HEK293T (cell line): ENCODE measurements at regions not wholly inside any gene's neighbourhood (a gene's known extent, or its start where the extent isn't known, plus 50 kb on each side); places are given as distances from the start of the nearest gene placed in this dataset.

Experiments used
- ARNT ChIP-seq: fragments of 450-650 bp; IDR thresholded peaks from 2 replicates; pipeline ENCODE4 v1.6.1; 2017; ENCODE audit warnings: mild to moderate bottlenecking
- BHLHE40 ChIP-seq: fragments of 450-650 bp; IDR thresholded peaks from 2 replicates; pipeline ENCODE4 v1.6.1; 2016; ENCODE audit warnings: mild to moderate bottlenecking, moderate library complexity, borderline replicate concordance
- CTBP1 ChIP-seq: fragments of 450-650 bp; IDR thresholded peaks from 2 replicates; pipeline ENCODE4 v1.6.1; 2016; ENCODE audit warnings: borderline replicate concordance
- ELF4 ChIP-seq: fragments of 450-650 bp; IDR thresholded peaks from 2 replicates; pipeline ENCODE4 v1.6.1; 2017; ENCODE audit warnings: antibody characterized with exemption
- FOXA1 ChIP-seq: fragments of 450-650 bp; IDR thresholded peaks from 2 replicates; pipeline ENCODE4 v1.6.1; 2016; ENCODE audit warnings: mild to moderate bottlenecking
- FOXK2 ChIP-seq: fragments of 450-650 bp; IDR thresholded peaks from 2 replicates; pipeline ENCODE4 v1.6.1; 2016; ENCODE audit warnings: mild to moderate bottlenecking
- FOXM1 ChIP-seq: fragments of 450-650 bp; IDR thresholded peaks from 2 replicates; pipeline ENCODE4 v1.6.1; 2017; ENCODE audit warnings: mild to moderate bottlenecking, borderline replicate concordance
- L3MBTL2 ChIP-seq: fragments of 450-650 bp; conservative IDR thresholded peaks from 2 replicates; pipeline ENCODE4 v1.6.1; 2016; ENCODE audit warnings: mild to moderate bottlenecking
- LEF1 ChIP-seq: fragments of 450-650 bp; IDR thresholded peaks from 2 replicates; pipeline ENCODE4 v1.6.1; 2017; ENCODE audit warnings: mild to moderate bottlenecking, borderline replicate concordance
- NFRKB ChIP-seq: fragments of 450-650 bp; IDR thresholded peaks from 2 replicates; pipeline ENCODE4 v1.6.1; 2016; ENCODE audit warnings: mild to moderate bottlenecking, moderate library complexity
- SP1 ChIP-seq: fragments of 450-650 bp; IDR thresholded peaks from 2 replicates; pipeline ENCODE4 v1.6.1; 2017
- SUZ12 ChIP-seq: fragments of 450-650 bp; IDR thresholded peaks from 2 replicates; pipeline ENCODE4 v1.6.1; 2016; ENCODE audit warnings: mild to moderate bottlenecking
- TARDBP ChIP-seq: fragments of 450-650 bp; IDR thresholded peaks from 2 replicates; pipeline ENCODE4 v1.6.1; 2016
- TF ChIP-seq, protein P1 (sequence below): fragments of 450-650 bp; IDR thresholded peaks from 2 replicates; pipeline ENCODE4 v1.6.1; 2016

DNA sequence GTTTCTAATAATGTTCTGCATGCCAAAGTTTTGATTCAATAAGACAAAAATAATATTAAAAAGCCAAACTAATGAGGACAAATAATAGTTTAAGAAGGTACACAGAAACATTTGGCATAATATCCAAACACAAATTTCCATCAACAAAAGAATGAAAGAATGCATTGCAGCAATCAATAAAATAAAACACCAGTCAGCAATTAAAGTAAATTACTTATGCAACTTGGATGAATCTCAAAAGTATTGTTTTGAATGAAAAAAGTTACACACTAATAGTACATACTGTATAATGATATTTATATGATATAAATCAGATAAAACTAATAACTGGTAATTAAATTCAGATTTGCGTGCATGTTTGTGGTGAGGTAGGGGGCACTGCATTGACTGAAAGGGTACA, 285.5 kb upstream of the PCDH10 start:
- TF ChIP-seq TARDBP: no peak
- no peak for TF ChIP-seq FOXK2
- TF ChIP-seq BHLHE40: no peak
- TF ChIP-seq ELF4: no peak
- TF ChIP-seq SP1: no peak
- no peak for TF ChIP-seq FOXA1
- TF ChIP-seq LEF1: no peak
- no peak for TF ChIP-seq ARNT
- TF ChIP-seq, protein P1, sequence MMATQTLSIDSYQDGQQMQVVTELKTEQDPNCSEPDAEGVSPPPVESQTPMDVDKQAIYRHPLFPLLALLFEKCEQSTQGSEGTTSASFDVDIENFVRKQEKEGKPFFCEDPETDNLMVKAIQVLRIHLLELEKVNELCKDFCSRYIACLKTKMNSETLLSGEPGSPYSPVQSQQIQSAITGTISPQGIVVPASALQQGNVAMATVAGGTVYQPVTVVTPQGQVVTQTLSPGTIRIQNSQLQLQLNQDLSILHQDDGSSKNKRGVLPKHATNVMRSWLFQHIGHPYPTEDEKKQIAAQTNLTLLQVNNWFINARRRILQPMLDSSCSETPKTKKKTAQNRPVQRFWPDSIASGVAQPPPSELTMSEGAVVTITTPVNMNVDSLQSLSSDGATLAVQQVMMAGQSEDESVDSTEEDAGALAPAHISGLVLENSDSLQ: no peak
- no peak for TF ChIP-seq FOXM1
- no peak for TF ChIP-seq SUZ12
- no peak for TF ChIP-seq L3MBTL2
- no peak for TF ChIP-seq CTBP1
- no peak for TF ChIP-seq NFRKB
